ENCODE measurements at regions not wholly inside any gene's neighbourhood (a gene's known extent, or its start where the extent isn't known, plus 50 kb on each side); places are given as distances from the start of the nearest gene placed in this dataset.

- TF ChIP-seq TEAD2 (CRISPR knock-in tag; IDR thresholded peaks at IDR 0.05) (no peak), HDAC6 (IDR thresholded peaks at IDR 0.05; ENCODE audit: low read depth, low read length) (no peak), ZNF782 (CRISPR knock-in tag; IDR thresholded peaks at IDR 0.05; ENCODE audit: borderline replicate concordance) (no peak; the same call in 1 of the 2 replicates), HNRNPL (IDR thresholded peaks at IDR 0.05; ENCODE audit: low read depth, low read length) (no peak), ZNF556 (CRISPR knock-in tag; IDR thresholded peaks at IDR 0.05; ENCODE audit: borderline replicate concordance) (peak; percentile 30; the same call in 1 of the 2 replicates), ZMYM4 (CRISPR knock-in tag; IDR thresholded peaks at IDR 0.05) (peak; percentile 27), PBX2 (CRISPR knock-in tag; IDR thresholded peaks at IDR 0.05) (no peak), CBFB (CRISPR knock-in tag; IDR thresholded peaks at IDR 0.05) (peak; percentile 39; the same call in 1 of the 2 replicates), ZHX1 (CRISPR knock-in tag; IDR thresholded peaks at IDR 0.05; ENCODE audit: low read depth) (no peak; the same call in 1 of the 2 replicates), ZNF317 (CRISPR knock-in tag; IDR thresholded peaks at IDR 0.05) (0 out of 2 replicates have a peak, but pooled peaks have one; percentile 42), ZKSCAN5 (CRISPR knock-in tag; IDR thresholded peaks at IDR 0.05) (no peak), TOE1 (CRISPR knock-in tag; IDR thresholded peaks at IDR 0.05) (no peak)
- TF ChIP-seq, protein P1, sequence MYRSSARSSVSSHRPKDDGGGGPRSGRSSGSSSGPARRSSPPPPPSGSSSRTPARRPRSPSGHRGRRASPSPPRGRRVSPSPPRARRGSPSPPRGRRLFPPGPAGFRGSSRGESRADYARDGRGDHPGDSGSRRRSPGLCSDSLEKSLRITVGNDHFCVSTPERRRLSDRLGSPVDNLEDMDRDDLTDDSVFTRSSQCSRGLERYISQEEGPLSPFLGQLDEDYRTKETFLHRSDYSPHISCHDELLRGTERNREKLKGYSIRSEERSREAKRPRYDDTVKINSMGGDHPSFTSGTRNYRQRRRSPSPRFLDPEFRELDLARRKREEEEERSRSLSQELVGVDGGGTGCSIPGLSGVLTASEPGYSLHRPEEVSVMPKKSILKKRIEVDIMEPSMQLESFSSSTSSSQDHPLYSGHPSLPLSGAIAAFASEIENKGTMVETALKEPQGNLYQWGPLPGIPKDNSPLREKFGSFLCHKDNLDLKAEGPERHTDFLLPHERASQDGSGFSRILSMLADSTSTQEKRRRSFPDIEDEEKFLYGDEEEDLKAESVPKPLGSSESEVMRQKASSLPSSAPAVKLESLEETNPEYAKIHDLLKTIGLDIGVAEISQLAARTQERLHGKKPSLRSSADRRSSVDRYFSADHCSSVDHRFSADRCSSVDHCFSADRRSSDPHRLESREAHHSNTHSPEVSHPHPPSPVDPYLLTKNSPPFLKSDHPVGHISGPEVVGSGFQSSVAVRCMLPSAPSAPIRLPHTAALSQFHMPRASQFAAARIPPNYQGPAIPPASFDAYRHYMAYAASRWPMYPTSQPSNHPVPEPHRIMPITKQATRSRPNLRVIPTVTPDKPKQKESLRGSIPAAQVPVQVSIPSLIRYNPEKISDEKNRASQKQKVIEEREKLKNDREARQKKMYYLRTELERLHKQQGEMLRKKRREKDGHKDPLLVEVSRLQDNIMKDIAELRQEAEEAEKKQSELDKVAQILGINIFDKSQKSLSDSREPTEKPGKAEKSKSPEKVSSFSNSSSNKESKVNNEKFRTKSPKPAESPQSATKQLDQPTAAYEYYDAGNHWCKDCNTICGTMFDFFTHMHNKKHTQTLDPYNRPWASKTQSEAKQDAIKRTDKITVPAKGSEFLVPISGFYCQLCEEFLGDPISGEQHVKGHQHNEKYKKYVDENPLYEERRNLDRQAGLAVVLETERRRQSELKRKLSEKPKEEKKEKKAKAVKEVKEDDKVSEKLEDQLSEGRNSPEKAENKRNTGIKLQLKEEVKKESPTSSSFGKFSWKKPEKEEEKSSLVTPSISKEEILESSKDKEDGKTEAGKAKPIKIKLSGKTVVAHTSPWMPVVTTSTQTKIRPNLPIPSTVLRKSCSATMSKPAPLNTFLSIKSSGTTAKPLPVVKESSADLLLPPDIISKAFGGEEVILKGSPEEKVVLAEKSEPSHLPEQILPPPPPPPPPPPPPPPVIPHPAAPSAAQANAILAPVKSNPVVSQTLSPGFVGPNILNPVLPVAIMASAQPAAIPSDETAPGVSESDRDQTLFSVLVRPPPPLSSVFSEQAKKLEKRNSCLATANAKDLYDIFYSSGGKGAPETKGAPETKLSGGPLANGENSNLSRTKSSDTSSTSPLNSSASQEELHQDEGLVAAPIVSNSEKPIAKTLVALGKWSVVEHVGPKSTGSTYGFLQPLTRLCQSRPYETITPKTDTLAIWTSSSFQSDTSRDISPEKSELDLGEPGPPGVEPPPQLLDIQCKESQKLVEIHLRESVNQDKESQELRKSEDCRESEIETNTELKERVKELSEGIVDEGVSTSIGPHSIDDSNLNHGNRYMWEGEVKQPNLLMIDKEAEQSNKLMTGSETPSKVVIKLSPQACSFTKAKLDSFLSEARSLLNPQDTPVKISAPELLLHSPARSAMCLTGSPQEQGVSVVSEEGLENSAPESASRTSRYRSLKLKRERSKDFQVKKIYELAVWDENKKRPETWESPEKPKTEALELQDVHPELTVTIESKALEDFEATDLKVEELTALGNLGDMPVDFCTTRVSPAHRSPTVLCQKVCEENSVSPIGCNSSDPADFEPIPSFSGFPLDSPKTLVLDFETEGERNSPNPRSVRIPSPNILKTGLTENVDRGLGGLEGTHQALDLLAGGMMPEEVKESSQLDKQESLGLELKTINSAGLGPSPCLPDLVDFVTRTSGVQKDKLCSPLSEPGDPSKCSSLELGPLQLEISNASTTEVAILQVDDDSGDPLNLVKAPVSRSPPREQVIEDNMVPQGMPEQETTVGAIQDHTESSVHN (CRISPR knock-in tag; IDR thresholded peaks at IDR 0.05), result no peak
- TF ChIP-seq, protein P2, sequence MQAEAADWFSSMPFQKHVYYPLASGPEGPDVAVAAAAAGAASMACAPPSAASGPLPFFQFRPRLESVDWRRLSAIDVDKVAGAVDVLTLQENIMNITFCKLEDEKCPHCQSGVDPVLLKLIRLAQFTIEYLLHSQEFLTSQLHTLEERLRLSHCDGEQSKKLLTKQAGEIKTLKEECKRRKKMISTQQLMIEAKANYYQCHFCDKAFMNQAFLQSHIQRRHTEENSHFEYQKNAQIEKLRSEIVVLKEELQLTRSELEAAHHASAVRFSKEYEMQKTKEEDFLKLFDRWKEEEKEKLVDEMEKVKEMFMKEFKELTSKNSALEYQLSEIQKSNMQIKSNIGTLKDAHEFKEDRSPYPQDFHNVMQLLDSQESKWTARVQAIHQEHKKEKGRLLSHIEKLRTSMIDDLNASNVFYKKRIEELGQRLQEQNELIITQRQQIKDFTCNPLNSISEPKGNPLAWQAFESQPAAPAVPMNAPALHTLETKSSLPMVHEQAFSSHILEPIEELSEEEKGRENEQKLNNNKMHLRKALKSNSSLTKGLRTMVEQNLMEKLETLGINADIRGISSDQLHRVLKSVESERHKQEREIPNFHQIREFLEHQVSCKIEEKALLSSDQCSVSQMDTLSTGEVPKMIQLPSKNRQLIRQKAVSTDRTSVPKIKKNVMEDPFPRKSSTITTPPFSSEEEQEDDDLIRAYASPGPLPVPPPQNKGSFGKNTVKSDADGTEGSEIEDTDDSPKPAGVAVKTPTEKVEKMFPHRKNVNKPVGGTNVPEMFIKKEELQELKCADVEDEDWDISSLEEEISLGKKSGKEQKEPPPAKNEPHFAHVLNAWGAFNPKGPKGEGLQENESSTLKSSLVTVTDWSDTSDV (CRISPR knock-in tag; IDR thresholded peaks at IDR 0.05), result no peak
Observed at GRCh38 chr16:85449191-85449884, 163.8 kb upstream of the GSE1 start (continued).
